DMS79 treated with DMSO at 0.1 percent for 48 hours (cell line): ENCODE measurements at regions not wholly inside any gene's neighbourhood (a gene's known extent, or its start where the extent isn't known, plus 50 kb on each side); places are given as distances from the start of the nearest gene placed in this dataset.

Source experiments
- DNase-seq: peaks from one replicate; lab custom pipeline; 2025; lab: John Stamatoyannopoulos, UW

GRCh38 chr2:190783513-190784263 lies 96.9 kb upstream of the GLS start:
- no peak for DNase-seq

- DNase-seq = no peak
These were observed 95.3 kb upstream of the GLS start for GRCh38 chr2:190785334-190785733.

- no peak for DNase-seq
These were observed 94.0 kb upstream of the GLS start for GRCh38 chr2:190786404-190787166.

- DNase-seq = no peak
These were observed 92.8 kb upstream of the GLS start for GRCh38 chr2:190787743-190788235.

- no peak for DNase-seq
These were observed 91.3 kb upstream of the GLS start for GRCh38 chr2:190789074-190790004.

- no peak for DNase-seq
These were observed 89.2 kb upstream of the GLS start for GRCh38 chr2:190791347-190791975.

GRCh38 chr2:190791976-190792575 lies 88.5 kb upstream of the GLS start:
- no peak for DNase-seq

- DNase-seq = no peak
These were observed 87.4 kb upstream of the GLS start for GRCh38 chr2:190792956-190793888.

- DNase-seq = no peak
These were observed 86.2 kb upstream of the GLS start for GRCh38 chr2:190794377-190794776.

GRCh38 chr2:190794790-190795189 lies 85.8 kb upstream of the GLS start:
- DNase-seq = no peak

- DNase-seq = no peak
These were observed 84.9 kb upstream of the GLS start for GRCh38 chr2:190795686-190796085.

- DNase-seq = no peak
These were observed 80.6 kb upstream of the GLS start for GRCh38 chr2:190799999-190800398.

- DNase-seq = no peak
These were observed 80.1 kb upstream of the GLS start for GRCh38 chr2:190800528-190800927.

- DNase-seq = no peak
These were observed 78.5 kb upstream of the GLS start for GRCh38 chr2:190802129-190802528.

GRCh38 chr2:190802626-190803209 lies 77.9 kb upstream of the GLS start:
- no peak for DNase-seq

- no peak for DNase-seq
These were observed 76.3 kb upstream of the GLS start for GRCh38 chr2:190804182-190804795.

GRCh38 chr2:190805126-190805525 lies 75.5 kb upstream of the GLS start:
- DNase-seq = no peak

GRCh38 chr2:190805843-190806242 lies 74.8 kb upstream of the GLS start:
- DNase-seq = no peak

GRCh38 chr2:190807886-190808285 lies 72.7 kb upstream of the GLS start:
- DNase-seq = no peak
